Left ventricle myocardium inferior (tissue), 1 donor: ENCODE measurements at regions not wholly inside any gene's neighbourhood (a gene's known extent, or its start where the extent isn't known, plus 50 kb on each side); places are given as distances from the start of the nearest gene placed in this dataset.

Experiments used
- DNase-seq: peaks from one replicate; pipeline ENCODE4 v3.0.0-alpha.2; 2020
- H3K27ac ChIP-seq: fragments of 200-600 bp; replicated peaks from 2 replicates; pipeline ENCODE4 v1.8.0; 2021
- H3K27me3 ChIP-seq: fragments of 200-600 bp; 2 replicates; pipeline ENCODE4 v1.8.0; 2021; ENCODE audit warnings: low read depth
- H3K36me3 ChIP-seq: fragments of 200-600 bp; 2 replicates; pipeline ENCODE4 v1.8.0; 2021
- H3K4me1 ChIP-seq: fragments of 200-600 bp; 2 replicates; pipeline ENCODE4 v1.8.0; 2021
- H3K4me3 ChIP-seq: fragments of 200-600 bp; 2 replicates; pipeline ENCODE4 v1.8.0; 2021; ENCODE audit warnings: mild to moderate bottlenecking, moderate library complexity
- H3K9me3 ChIP-seq: fragments of 200-600 bp; replicated peaks from 2 replicates; pipeline ENCODE4 v1.8.0; 2021
- CTCF ChIP-seq: fragments of 200-600 bp; IDR thresholded peaks from 2 replicates; pipeline ENCODE4 v1.8.0; 2021; ENCODE audit warnings: antibody characterized with exemption, mild to moderate bottlenecking, borderline replicate concordance
- intact Hi-C: fragments of 100-400 bp; cut with micrococcal nuclease; formaldehyde crosslinking; loops from one replicate; pipeline ENCODE4 v1.11.0; 2022
- donor health status: DM: no; HTN: yes; CAD: no; lungs with severe emphysema.

DNA sequence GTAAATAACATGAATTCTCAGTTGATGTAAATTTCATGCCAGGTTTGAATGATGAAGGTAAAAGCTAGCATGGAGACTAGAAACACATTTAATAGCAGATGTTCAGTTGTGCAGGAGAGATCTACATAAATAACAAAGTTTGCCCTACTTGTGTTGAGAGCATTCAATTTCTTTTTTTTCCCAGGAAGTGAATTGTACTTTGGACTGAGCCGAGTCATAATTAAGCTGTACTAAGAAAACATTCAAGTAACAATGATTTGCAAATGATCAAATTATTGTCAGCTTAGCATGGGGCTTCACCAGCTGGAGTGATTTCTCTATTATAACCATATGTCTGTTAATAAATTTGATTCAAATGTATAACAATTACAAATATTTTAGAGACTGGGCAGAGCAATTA is 893.5 kb upstream of the MAP3K7 start:
- Histone ChIP-seq H3K36me3 (no peaks in the 10 kb centered on the region), H3K4me3 (no peak overlapping the region), H3K9me3 (no peaks in the 10 kb centered on the region), H3K27me3 (no peaks in the 10 kb centered on the region), H3K4me1 (peaks cover 16% of the 10 kb centered on the region), H3K27ac (no peak overlapping the region)
- intact Hi-C loops = no loop called here
- TF ChIP-seq CTCF = no peak
- no peak for DNase-seq

DNA sequence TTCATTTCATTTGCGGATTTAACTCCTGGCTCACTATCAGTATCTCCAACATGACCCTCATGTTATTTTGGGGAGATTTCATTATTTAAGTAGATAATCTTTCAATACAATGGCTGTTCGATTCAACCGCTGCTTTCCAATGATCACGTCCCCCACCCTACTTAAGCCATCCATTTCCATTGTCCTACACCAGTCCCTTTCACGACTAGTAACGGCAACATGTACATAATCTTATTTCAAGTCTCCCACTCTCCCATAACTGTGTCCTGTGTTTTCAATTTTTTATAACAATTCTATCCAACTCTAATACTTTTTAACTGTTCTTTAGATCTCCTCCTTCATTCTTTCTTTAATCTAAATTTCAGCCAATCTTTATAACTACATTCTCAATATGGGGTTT is 890.8 kb upstream of the MAP3K7 start:
- intact Hi-C loops = no loop called here
- H3K27ac ChIP-seq = no peak overlapping the region
- H3K9me3 ChIP-seq = no peaks in the 10 kb centered on the region
- peaks cover 5% of the 10 kb centered on the region for H3K4me1 ChIP-seq
- DNase-seq = no peak
- H3K27me3 ChIP-seq = no peaks in the 10 kb centered on the region
- TF ChIP-seq CTCF = no peak
- H3K36me3 ChIP-seq = no peaks in the 10 kb centered on the region
- no peak overlapping the region for H3K4me3 ChIP-seq

- no peak for DNase-seq
- Histone ChIP-seq H3K4me3 (no peak overlapping the region), H3K27ac (no peak overlapping the region), H3K9me3 (no peaks in the 10 kb centered on the region), H3K36me3 (no peaks in the 10 kb centered on the region), H3K27me3 (no peaks in the 10 kb centered on the region), H3K4me1 (no peaks in the 10 kb centered on the region)
- TF ChIP-seq CTCF = no peak
- intact Hi-C loops = no loop called here
Measured at GRCh38 chr6:91476000-91476399, 889.1 kb upstream of the MAP3K7 start.

DNA sequence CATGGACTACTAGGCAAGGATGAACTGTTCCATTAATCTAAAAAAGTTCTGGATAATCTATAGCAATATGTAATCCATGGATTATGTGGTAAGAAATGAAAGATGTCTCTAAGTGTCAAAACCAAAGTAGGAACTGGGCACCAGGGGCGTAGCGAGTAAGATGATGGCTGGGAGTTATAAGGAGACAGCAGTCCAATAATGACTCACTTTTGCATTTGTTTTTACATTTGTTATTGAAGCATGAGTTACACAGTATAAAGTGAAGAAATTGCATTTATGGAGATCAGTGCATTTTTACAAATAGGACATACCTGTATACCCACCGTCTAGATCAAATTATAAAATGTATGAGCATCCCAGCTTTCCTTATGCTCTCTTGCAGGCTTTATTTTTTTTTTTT is 878.5 kb upstream of the MAP3K7 start:
- intact Hi-C loops = no loop called here
- DNase-seq = no peak
- no peak overlapping the region for H3K4me3 ChIP-seq
- no peaks in the 10 kb centered on the region for H3K36me3 ChIP-seq
- H3K27ac ChIP-seq = no peak overlapping the region
- no peak for TF ChIP-seq CTCF
- no peaks in the 10 kb centered on the region for H3K4me1 ChIP-seq
- no peaks in the 10 kb centered on the region for H3K9me3 ChIP-seq
- no peaks in the 10 kb centered on the region for H3K27me3 ChIP-seq

GRCh38 chr6:91464718-91465117 is 877.8 kb upstream of the MAP3K7 start:
- H3K4me3 ChIP-seq = no peak overlapping the region
- no peaks in the 10 kb centered on the region for H3K4me1 ChIP-seq
- no peaks in the 10 kb centered on the region for H3K9me3 ChIP-seq
- TF ChIP-seq CTCF = no peak
- H3K36me3 ChIP-seq = no peaks in the 10 kb centered on the region
- no peak for DNase-seq
- no peak overlapping the region for H3K27ac ChIP-seq
- no peaks in the 10 kb centered on the region for H3K27me3 ChIP-seq
- intact Hi-C loops = no loop called here

DNA sequence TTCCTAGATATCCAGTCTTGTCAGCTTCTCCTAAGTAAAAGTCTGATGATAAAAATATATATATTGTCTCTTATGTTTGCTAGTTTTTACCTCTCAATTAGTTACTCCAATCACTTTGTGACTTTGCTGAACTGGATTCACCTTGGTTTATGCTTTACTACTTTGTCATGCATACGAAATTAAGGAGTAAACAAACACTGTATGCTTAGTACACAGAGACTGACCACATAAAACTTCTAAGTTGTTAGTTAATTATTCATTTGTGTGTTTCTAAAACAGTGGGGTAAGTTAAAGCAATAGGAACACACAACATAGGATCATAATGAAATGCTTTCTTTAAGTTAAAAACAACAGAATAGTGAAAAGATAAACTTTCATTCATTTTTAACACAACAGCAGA is 877.3 kb upstream of the MAP3K7 start:
- intact Hi-C loops = no loop called here

More for the DNA sequence above, 877.3 kb upstream of the MAP3K7 start:
- H3K27me3 ChIP-seq = no peaks in the 10 kb centered on the region
- no peak for TF ChIP-seq CTCF
- no peak overlapping the region for H3K27ac ChIP-seq
- H3K4me1 ChIP-seq = no peaks in the 10 kb centered on the region
- no peak for DNase-seq
- no peak overlapping the region for H3K4me3 ChIP-seq
- no peaks in the 10 kb centered on the region for H3K9me3 ChIP-seq
- H3K36me3 ChIP-seq = no peaks in the 10 kb centered on the region
